Liver (tissue), 8 donors: ENCODE measurements at regions not wholly inside any gene's neighbourhood (a gene's known extent, or its start where the extent isn't known, plus 50 kb on each side); places are given as distances from the start of the nearest gene placed in this dataset.

Experiments
- DNase-seq: peaks from one replicate; pipeline ENCODE4 v3.0.0-alpha.2; 2017; ENCODE audit warnings: low spot score
- H3K27ac ChIP-seq, 2 donors: one replicate each; pipeline ENCODE4 v1.7.0; 2013; ENCODE audit warnings: inconsistent platforms in 2 of 2, low read length in 2 of 2, control low read depth in 1 of 2, low read depth in 1 of 2, mild to moderate bottlenecking in 1 of 2
- H3K27me3 ChIP-seq, 4 donors: one replicate each; pipeline versions ENCODE4 v1.6.1 to v1.7.0; 2013; ENCODE audit warnings: low read length in 3 of 4, inconsistent platforms in 1 of 4, mild to moderate bottlenecking in 1 of 4, moderate library complexity in 1 of 4; ENCODE audit not compliant: control insufficient read depth in 4 of 4, insufficient read depth in 4 of 4
- H3K36me3 ChIP-seq, 4 donors: one replicate each; pipeline versions ENCODE4 v1.6.1 to v1.7.0; 2013; ENCODE audit warnings: low read length in 3 of 4, mild to moderate bottlenecking in 3 of 4, low read depth in 1 of 4, moderate library complexity in 1 of 4; ENCODE audit not compliant: control insufficient read depth in 4 of 4, insufficient read depth in 3 of 4
- H3K4me1 ChIP-seq, 4 donors: one replicate each; pipeline versions ENCODE4 v1.6.1 to v1.7.0; 2013; ENCODE audit warnings: low read length in 3 of 4, mild to moderate bottlenecking in 3 of 4, moderate library complexity in 1 of 4; ENCODE audit not compliant: control insufficient read depth in 4 of 4, insufficient read depth in 4 of 4
- H3K4me3 ChIP-seq, 3 donors: one replicate each; pipeline versions ENCODE4 v1.6.1 to v1.7.0; 2013; ENCODE audit warnings: low read length in 3 of 3, control low read depth in 1 of 3, low read depth in 1 of 3, mild to moderate bottlenecking in 1 of 3
- H3K9ac ChIP-seq, 2 donors: one replicate each; pipeline ENCODE4 v1.7.0; 2013; ENCODE audit warnings: low read length in 2 of 2, mild to moderate bottlenecking in 2 of 2, moderate library complexity in 2 of 2, control low read depth in 1 of 2, low read depth in 1 of 2
- H3K9me3 ChIP-seq, 4 donors: one replicate each; pipeline versions ENCODE4 v1.6.1 to v1.7.0; 2013; ENCODE audit warnings: low read length in 3 of 4; ENCODE audit not compliant: control insufficient read depth in 4 of 4
- ATF3 ChIP-seq: IDR thresholded peaks from 2 replicates; pipeline ENCODE4 v1.6.1; 2016; ENCODE audit warnings: antibody characterized with exemption
- EGR1 ChIP-seq, 2 donors: IDR thresholded peaks; 2 replicates each; pipeline ENCODE4 v1.6.1; 2016 to 2018; ENCODE audit warnings: antibody characterized with exemption in 2 of 2, low read depth in 2 of 2
- FOXA1 ChIP-seq: IDR thresholded peaks from 2 replicates; pipeline ENCODE4 v1.6.1; 2016; ENCODE audit warnings: antibody characterized with exemption
- FOXA2 ChIP-seq: IDR thresholded peaks from 2 replicates; pipeline ENCODE4 v1.6.1; 2016; ENCODE audit warnings: antibody characterized with exemption
- GABPA ChIP-seq, 2 donors: IDR thresholded peaks in 1 of 2; conservative IDR thresholded peaks in 1 of 2; 2 replicates each; pipeline ENCODE4 v1.6.1; 2016; ENCODE audit warnings: antibody characterized with exemption in 2 of 2, mild to moderate bottlenecking in 1 of 2, moderate library complexity in 1 of 2
- HNF4A ChIP-seq, 2 donors: conservative IDR thresholded peaks; 2 replicates each; pipeline ENCODE4 v1.6.1; 2016; ENCODE audit warnings: antibody characterized with exemption in 2 of 2, mild to moderate bottlenecking in 2 of 2
- HNF4G ChIP-seq: IDR thresholded peaks from 2 replicates; pipeline ENCODE4 v1.6.1; 2016; ENCODE audit warnings: antibody characterized with exemption
- JUND ChIP-seq, 2 donors: IDR thresholded peaks; 2 replicates each; pipeline ENCODE4 v1.6.1; 2016; ENCODE audit warnings: antibody characterized with exemption in 2 of 2
- NR2F2 ChIP-seq: IDR thresholded peaks from 2 replicates; pipeline ENCODE4 v1.6.1; 2016; ENCODE audit warnings: antibody characterized with exemption
- RAD21 ChIP-seq, 2 donors: IDR thresholded peaks; 2 replicates each; pipeline ENCODE4 v1.6.1; 2016; ENCODE audit warnings: antibody characterized with exemption in 2 of 2, mild to moderate bottlenecking in 2 of 2
- REST ChIP-seq: IDR thresholded peaks from 2 replicates; pipeline ENCODE4 v1.6.1; 2016; ENCODE audit warnings: antibody characterized with exemption, mild to moderate bottlenecking
- RXRA ChIP-seq, 2 donors: IDR thresholded peaks; 2 replicates each; pipeline ENCODE4 v1.6.1; 2017 to 2018; ENCODE audit warnings: antibody characterized with exemption in 2 of 2, mild to moderate bottlenecking in 1 of 2
- SP1 ChIP-seq: IDR thresholded peaks from 2 replicates; pipeline ENCODE4 v1.6.1; 2018; ENCODE audit warnings: antibody characterized with exemption, mild to moderate bottlenecking
- TAF1 ChIP-seq: conservative IDR thresholded peaks from 2 replicates; pipeline ENCODE4 v1.6.1; 2016; ENCODE audit warnings: antibody characterized with exemption, mild to moderate bottlenecking
- YY1 ChIP-seq: IDR thresholded peaks from 2 replicates; pipeline ENCODE4 v1.6.1; 2016; ENCODE audit warnings: antibody characterized with exemption, mild to moderate bottlenecking
- WGBS: extraction: QIAGEN DNeasy Blood & Tissue Kit; methylation state at CpG from one replicate; pipeline ENCODE4 v1.1.7; 2013; 5-methylcytosine and 5-hydroxymethylcytosine counted together
- TF ChIP-seq, protein P1 (sequence below): fragments of 150-350 bp; IDR thresholded peaks from 2 replicates; pipeline ENCODE4 v1.5.1; 2017; ENCODE audit warnings: improper control_type of control experiment, low read depth, low read length; ENCODE audit not compliant: missing input control
- TF ChIP-seq, protein P2 (sequence below): IDR thresholded peaks from 2 replicates; pipeline ENCODE4 v1.6.1; 2016; ENCODE audit warnings: antibody characterized with exemption
- TF ChIP-seq, protein P3 (sequence below): IDR thresholded peaks from 2 replicates; pipeline ENCODE4 v1.6.1; 2016; ENCODE audit warnings: antibody characterized with exemption
- donor health status: healthy.
- donor health status: healthy.
- donor health status: healthy.
- donor health status: healthy.
- donor health status: healthy.

GRCh38 chr20:4306206-4306605 lies 57.1 kb upstream of the ADRA1D start:
- no peak overlapping the region for H3K4me3 ChIP-seq
- 96% methylated on average over 2 of the region's 2 CpGs for WGBS
- TF ChIP-seq JUND (IDR thresholded peaks at IDR 0.05): no peak
- TF ChIP-seq, protein P1, sequence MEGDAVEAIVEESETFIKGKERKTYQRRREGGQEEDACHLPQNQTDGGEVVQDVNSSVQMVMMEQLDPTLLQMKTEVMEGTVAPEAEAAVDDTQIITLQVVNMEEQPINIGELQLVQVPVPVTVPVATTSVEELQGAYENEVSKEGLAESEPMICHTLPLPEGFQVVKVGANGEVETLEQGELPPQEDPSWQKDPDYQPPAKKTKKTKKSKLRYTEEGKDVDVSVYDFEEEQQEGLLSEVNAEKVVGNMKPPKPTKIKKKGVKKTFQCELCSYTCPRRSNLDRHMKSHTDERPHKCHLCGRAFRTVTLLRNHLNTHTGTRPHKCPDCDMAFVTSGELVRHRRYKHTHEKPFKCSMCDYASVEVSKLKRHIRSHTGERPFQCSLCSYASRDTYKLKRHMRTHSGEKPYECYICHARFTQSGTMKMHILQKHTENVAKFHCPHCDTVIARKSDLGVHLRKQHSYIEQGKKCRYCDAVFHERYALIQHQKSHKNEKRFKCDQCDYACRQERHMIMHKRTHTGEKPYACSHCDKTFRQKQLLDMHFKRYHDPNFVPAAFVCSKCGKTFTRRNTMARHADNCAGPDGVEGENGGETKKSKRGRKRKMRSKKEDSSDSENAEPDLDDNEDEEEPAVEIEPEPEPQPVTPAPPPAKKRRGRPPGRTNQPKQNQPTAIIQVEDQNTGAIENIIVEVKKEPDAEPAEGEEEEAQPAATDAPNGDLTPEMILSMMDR: no peak

GRCh38 chr20:4305091-4305490 lies 56.0 kb upstream of the ADRA1D start:
- H3K27ac ChIP-seq: no peak overlapping the region
- no peaks in the 10 kb centered on the region for H3K9me3 ChIP-seq
- no peak for TF ChIP-seq TAF1
- DNase-seq: no peak
- H3K4me1 ChIP-seq: no peaks in the 10 kb centered on the region
- H3K9ac ChIP-seq: no peak overlapping the region
- H3K36me3 ChIP-seq: no peaks in the 10 kb centered on the region
- 73% methylated on average over 5 of the region's 5 CpGs for WGBS
- no peak overlapping the region for H3K4me3 ChIP-seq
- peaks cover 0 to 8% (median 0%) of the 10 kb centered on the region in 4 donors for H3K27me3 ChIP-seq

More at GRCh38 chr20:4306206-4306605, 57.1 kb upstream of the ADRA1D start:
- no peak overlapping the region for H3K27ac ChIP-seq
- H3K9me3 ChIP-seq: peaks cover 0 to under 1% (median 0%) of the 10 kb centered on the region in 4 donors
- no peak for DNase-seq
- H3K4me1 ChIP-seq: no peaks in the 10 kb centered on the region
- H3K36me3 ChIP-seq: no peaks in the 10 kb centered on the region
- no peak overlapping the region for H3K9ac ChIP-seq
- peaks cover 0 to 5% (median 0%) of the 10 kb centered on the region in 4 donors for H3K27me3 ChIP-seq

GRCh38 chr20:4304601-4305000 lies 55.5 kb upstream of the ADRA1D start:
- WGBS: 93% methylated on average over 5 of the region's 5 CpGs
- Histone ChIP-seq H3K27me3 (peaks cover 0 to 8% (median 0%) of the 10 kb centered on the region in 4 donors), H3K27ac (no peak overlapping the region), H3K4me1 (no peaks in the 10 kb centered on the region), H3K36me3 (no peaks in the 10 kb centered on the region), H3K4me3 (no peak overlapping the region), H3K9ac (no peak overlapping the region), H3K9me3 (no peaks in the 10 kb centered on the region)
- DNase-seq: no peak
- TF ChIP-seq HNF4G: no peak
- TF ChIP-seq SP1: no peak
- no peak for TF ChIP-seq HNF4A (conservative IDR thresholded peaks at IDR 0.05)
- no peak for TF ChIP-seq RXRA (IDR thresholded peaks at IDR 0.05)
- TF ChIP-seq FOXA1: no peak
- TF ChIP-seq JUND (IDR thresholded peaks at IDR 0.05): no peak
- TF ChIP-seq, protein P2, sequence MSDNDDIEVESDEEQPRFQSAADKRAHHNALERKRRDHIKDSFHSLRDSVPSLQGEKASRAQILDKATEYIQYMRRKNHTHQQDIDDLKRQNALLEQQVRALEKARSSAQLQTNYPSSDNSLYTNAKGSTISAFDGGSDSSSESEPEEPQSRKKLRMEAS: no peak
- TF ChIP-seq TAF1: no peak
- TF ChIP-seq, protein P3, sequence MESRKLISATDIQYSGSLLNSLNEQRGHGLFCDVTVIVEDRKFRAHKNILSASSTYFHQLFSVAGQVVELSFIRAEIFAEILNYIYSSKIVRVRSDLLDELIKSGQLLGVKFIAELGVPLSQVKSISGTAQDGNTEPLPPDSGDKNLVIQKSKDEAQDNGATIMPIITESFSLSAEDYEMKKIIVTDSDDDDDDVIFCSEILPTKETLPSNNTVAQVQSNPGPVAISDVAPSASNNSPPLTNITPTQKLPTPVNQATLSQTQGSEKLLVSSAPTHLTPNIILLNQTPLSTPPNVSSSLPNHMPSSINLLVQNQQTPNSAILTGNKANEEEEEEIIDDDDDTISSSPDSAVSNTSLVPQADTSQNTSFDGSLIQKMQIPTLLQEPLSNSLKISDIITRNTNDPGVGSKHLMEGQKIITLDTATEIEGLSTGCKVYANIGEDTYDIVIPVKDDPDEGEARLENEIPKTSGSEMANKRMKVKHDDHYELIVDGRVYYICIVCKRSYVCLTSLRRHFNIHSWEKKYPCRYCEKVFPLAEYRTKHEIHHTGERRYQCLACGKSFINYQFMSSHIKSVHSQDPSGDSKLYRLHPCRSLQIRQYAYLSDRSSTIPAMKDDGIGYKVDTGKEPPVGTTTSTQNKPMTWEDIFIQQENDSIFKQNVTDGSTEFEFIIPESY: no peak
- no peak for TF ChIP-seq EGR1 (IDR thresholded peaks at IDR 0.05; ENCODE audit: low read depth in 2 of 2)
- no peak for TF ChIP-seq REST
- TF ChIP-seq GABPA (IDR thresholded peaks at IDR 0.05 in 1 of 2, conservative IDR thresholded peaks at IDR 0.05 in 1 of 2): no peak
- no peak for TF ChIP-seq NR2F2
- TF ChIP-seq FOXA2: no peak
- no peak for TF ChIP-seq YY1
- TF ChIP-seq ATF3: no peak
- TF ChIP-seq RAD21 (IDR thresholded peaks at IDR 0.05): no peak
- TF ChIP-seq, protein P1: no peak
